ENCODE measurements at regions not wholly inside any gene's neighbourhood (a gene's known extent, or its start where the extent isn't known, plus 50 kb on each side); places are given as distances from the start of the nearest gene placed in this dataset.
"Not testable (repeated sequence)": the region's sequence is repeated elsewhere in the genome, so short reads cannot be mapped to it uniquely, and the experiment has no call there.

- H3K9ac ChIP-seq, result no peak overlapping the region
- no peaks in the 10 kb centered on the region for H3K79me2 ChIP-seq (ENCODE audit: insufficient read depth)
- no peaks in the 10 kb centered on the region for H3F3A ChIP-seq (ENCODE audit: insufficient read depth)
- no peak overlapping the region for H2AFZ ChIP-seq
- WGBS, 2 experiments (ENCODE audit: low coverage in 1 of 2, low lambda C conversion rate in 2 of 2, missing lambda C conversion rate in 2 of 2), result 81% methylated on average over 6 of the region's 6 CpGs
- no peaks in the 10 kb centered on the region for H3K9me2 ChIP-seq (ENCODE audit: insufficient read depth)
- TF ChIP-seq EZH2 (IDR thresholded peaks at IDR 0.05; ENCODE audit: insufficient read depth, poor library complexity, severe bottlenecking) (no peak), EZH2phosphoT487 (IDR thresholded peaks at IDR 0.05; ENCODE audit: insufficient read depth, low read depth) (no peak)
- H4K20me1 ChIP-seq (ENCODE audit: insufficient read depth), result no peaks in the 10 kb centered on the region
- H3K9me3 ChIP-seq (ENCODE audit: low read depth), result no peaks in the 10 kb centered on the region
- no peak overlapping the region for H3K4me3 ChIP-seq
- no peaks in the 10 kb centered on the region for H3K4me1 ChIP-seq (ENCODE audit: insufficient read depth)
- no peaks in the 10 kb centered on the region for H3K36me3 ChIP-seq (ENCODE audit: low read depth)
- H3K27ac ChIP-seq, result no peak overlapping the region
- no peak for DNase-seq
- H3K4me2 ChIP-seq (ENCODE audit: unreplicated experiment), result no peak overlapping the region
- H3K27me3 ChIP-seq (replicated peaks; ENCODE audit: insufficient read depth), result no peaks in the 10 kb centered on the region
- in situ Hi-C loops (cut with MboI), result no loop called here
Measured at GRCh38 chr4:123536225-123536624, 139.6 kb downstream of the SPRY1 start.

GRCh38 chr4:123537906-123538402 lies 141.4 kb downstream of the SPRY1 start:
- not testable (repeated sequence) for H3K4me1 ChIP-seq (ENCODE audit: insufficient read depth)

GRCh38 chr4:123545667-123546572 lies 149.3 kb downstream of the SPRY1 start:
- Histone ChIP-seq H3K4me1 (ENCODE audit: insufficient read depth) (no peaks in the 10 kb centered on the region), H2AFZ (no peak overlapping the region), H3K27ac (no peak overlapping the region), H3K9ac (no peak overlapping the region), H3K9me2 (ENCODE audit: insufficient read depth) (no peaks in the 10 kb centered on the region), H4K20me1 (ENCODE audit: insufficient read depth) (no peaks in the 10 kb centered on the region), H3K4me3 (no peak overlapping the region), H3K4me2 (ENCODE audit: unreplicated experiment) (no peak overlapping the region), H3K36me3 (ENCODE audit: low read depth) (no peaks in the 10 kb centered on the region), H3K27me3 (replicated peaks; ENCODE audit: insufficient read depth) (no peaks in the 10 kb centered on the region; the same call in 1 of the 2 replicates), H3F3A (ENCODE audit: insufficient read depth) (no peaks in the 10 kb centered on the region), H3K9me3 (ENCODE audit: low read depth) (no peaks in the 10 kb centered on the region), H3K79me2 (ENCODE audit: insufficient read depth) (no peaks in the 10 kb centered on the region)
- in situ Hi-C loops (cut with MboI), result no loop called here
- DNase-seq, result no peak
- WGBS, 2 experiments (ENCODE audit: low coverage in 1 of 2, low lambda C conversion rate in 2 of 2, missing lambda C conversion rate in 2 of 2), result 49 to 55% methylated on average over 7 of the region's 7 CpGs
- no peak for TF ChIP-seq EZH2phosphoT487 (IDR thresholded peaks at IDR 0.05; ENCODE audit: insufficient read depth, low read depth)
- TF ChIP-seq EZH2 (IDR thresholded peaks at IDR 0.05; ENCODE audit: insufficient read depth, poor library complexity, severe bottlenecking), result no peak

More at GRCh38 chr4:123537906-123538402, 141.4 kb downstream of the SPRY1 start:
- H3K9me2 ChIP-seq (ENCODE audit: insufficient read depth); H3K27me3 ChIP-seq (replicated peaks; ENCODE audit: insufficient read depth); H3K9ac ChIP-seq; H4K20me1 ChIP-seq (ENCODE audit: insufficient read depth); H3K36me3 ChIP-seq (ENCODE audit: low read depth); H3K79me2 ChIP-seq (ENCODE audit: insufficient read depth); H3K9me3 ChIP-seq (ENCODE audit: low read depth); H3K27ac ChIP-seq; H2AFZ ChIP-seq; H3K4me3 ChIP-seq; DNase-seq; in situ Hi-C loops (cut with MboI); H3K4me2 ChIP-seq (ENCODE audit: unreplicated experiment); H3F3A ChIP-seq (ENCODE audit: insufficient read depth): not testable (repeated sequence)
- WGBS, 2 experiments (ENCODE audit: low coverage in 1 of 2, low lambda C conversion rate in 2 of 2, missing lambda C conversion rate in 2 of 2), result 86% methylated on average over 23 to 39 of the region's 39 CpGs

GRCh38 chr4:123546573-123547060 lies 150.0 kb downstream of the SPRY1 start:
- no peaks in the 10 kb centered on the region for H3K9me3 ChIP-seq (ENCODE audit: low read depth)
- no peaks in the 10 kb centered on the region for H3K9me2 ChIP-seq (ENCODE audit: insufficient read depth)
- TF ChIP-seq EZH2 (IDR thresholded peaks at IDR 0.05; ENCODE audit: insufficient read depth, poor library complexity, severe bottlenecking), result no peak
- TF ChIP-seq EZH2phosphoT487 (IDR thresholded peaks at IDR 0.05; ENCODE audit: insufficient read depth, low read depth), result no peak
- H3K9ac ChIP-seq, result no peak overlapping the region
- no peak overlapping the region for H3K4me3 ChIP-seq
- H4K20me1 ChIP-seq (ENCODE audit: insufficient read depth), result no peaks in the 10 kb centered on the region
- H3K27ac ChIP-seq, result no peak overlapping the region
- no peak overlapping the region for H2AFZ ChIP-seq
- no peak for DNase-seq
- H3F3A ChIP-seq (ENCODE audit: insufficient read depth), result no peaks in the 10 kb centered on the region
- no peaks in the 10 kb centered on the region; the same call in 1 of the 2 replicates for H3K27me3 ChIP-seq (replicated peaks; ENCODE audit: insufficient read depth)
- no peaks in the 10 kb centered on the region for H3K4me1 ChIP-seq (ENCODE audit: insufficient read depth)
- in situ Hi-C loops (cut with MboI), result no loop called here
- 74 to 77% methylated on average over 9 of the region's 9 CpGs for WGBS, 2 experiments (ENCODE audit: low coverage in 1 of 2, low lambda C conversion rate in 2 of 2, missing lambda C conversion rate in 2 of 2)
- H3K79me2 ChIP-seq (ENCODE audit: insufficient read depth), result no peaks in the 10 kb centered on the region
- no peak overlapping the region for H3K4me2 ChIP-seq (ENCODE audit: unreplicated experiment)
- H3K36me3 ChIP-seq (ENCODE audit: low read depth), result no peaks in the 10 kb centered on the region
